NCI-H82 (cell line): ENCODE measurements at regions not wholly inside any gene's neighbourhood (a gene's known extent, or its start where the extent isn't known, plus 50 kb on each side); places are given as distances from the start of the nearest gene placed in this dataset.

Experiments used
- DNase-seq: peaks from one replicate; lab custom pipeline; 2025; lab: John Stamatoyannopoulos, UW

GRCh38 chr6:14856177-14856576, 389.7 kb upstream of the JARID2 start:
- peak; percentile 49 for DNase-seq

GRCh38 chr6:14857001-14857400, 388.9 kb upstream of the JARID2 start:
- no peak for DNase-seq

- no peak for DNase-seq
Observed at GRCh38 chr6:14857501-14857900, 388.4 kb upstream of the JARID2 start.

- DNase-seq: no peak
Observed at GRCh38 chr6:14858808-14859207, 387.1 kb upstream of the JARID2 start.

- no peak for DNase-seq
Observed at GRCh38 chr6:14860774-14861173, 385.1 kb upstream of the JARID2 start.

- peak; percentile 93 for DNase-seq
Observed at GRCh38 chr6:14861491-14861943, 384.4 kb upstream of the JARID2 start.

- DNase-seq: peak; percentile 39
Observed at GRCh38 chr6:14862845-14863244, 383.0 kb upstream of the JARID2 start.

- peak; percentile 82 for DNase-seq
Observed at GRCh38 chr6:14863902-14864850, 381.7 kb upstream of the JARID2 start.

GRCh38 chr6:14865531-14866100, 380.3 kb upstream of the JARID2 start:
- no peak for DNase-seq

GRCh38 chr6:14867802-14868201, 378.1 kb upstream of the JARID2 start:
- DNase-seq: no peak

- peak; percentile 80 for DNase-seq
Observed at GRCh38 chr6:14871221-14871620, 374.6 kb upstream of the JARID2 start.

- DNase-seq: no peak
Observed at GRCh38 chr6:14873101-14873500, 372.8 kb upstream of the JARID2 start.

- no peak for DNase-seq
Observed at GRCh38 chr6:14873781-14874441, 372.0 kb upstream of the JARID2 start.

- no peak for DNase-seq
Observed at GRCh38 chr6:14874975-14875480, 370.8 kb upstream of the JARID2 start.

- no peak for DNase-seq
Observed at GRCh38 chr6:14875481-14876063, 370.3 kb upstream of the JARID2 start.

- DNase-seq: no peak
Observed at GRCh38 chr6:14876778-14877613, 368.9 kb upstream of the JARID2 start.

GRCh38 chr6:14877758-14878157, 368.1 kb upstream of the JARID2 start:
- DNase-seq: no peak

GRCh38 chr6:14880052-14880451, 365.8 kb upstream of the JARID2 start:
- DNase-seq: peak; percentile 44

- DNase-seq: no peak
Observed at GRCh38 chr6:14880677-14881076, 365.2 kb upstream of the JARID2 start.

- no peak for DNase-seq
Observed at GRCh38 chr6:14881398-14881797, 364.5 kb upstream of the JARID2 start.

GRCh38 chr6:14882394-14883026, 363.4 kb upstream of the JARID2 start:
- DNase-seq: no peak
